H1 (cell line): ENCODE measurements at regions not wholly inside any gene's neighbourhood (a gene's known extent, or its start where the extent isn't known, plus 50 kb on each side); places are given as distances from the start of the nearest gene placed in this dataset.

Experiments used
- GABPA ChIP-seq: IDR thresholded peaks from 2 replicates; pipeline ENCODE4 v1.6.1; 2011; ENCODE audit warnings: mild to moderate bottlenecking, low read length, moderate library complexity, borderline replicate concordance; ENCODE audit not compliant: insufficient read depth
- TF ChIP-seq, protein P1 (sequence below), 3 experiments: IDR thresholded peaks; 1 replicate in 2 of 3; 2 replicates in 1 of 3; pipeline versions ENCODE4 v1.5.1 to v1.6.1; 2011; ENCODE audit warnings: low read length in 3 of 3, mild to moderate bottlenecking in 3 of 3, inconsistent platforms in 2 of 3, low read depth in 1 of 3, moderate library complexity in 1 of 3; ENCODE audit not compliant: insufficient read depth in 1 of 3; ENCODE audit errors: control extremely low read depth in 1 of 3

GRCh38 chr9:118177241-118177640, 473.0 kb downstream of the TLR4 start (continued):
- TF ChIP-seq, protein P1, sequence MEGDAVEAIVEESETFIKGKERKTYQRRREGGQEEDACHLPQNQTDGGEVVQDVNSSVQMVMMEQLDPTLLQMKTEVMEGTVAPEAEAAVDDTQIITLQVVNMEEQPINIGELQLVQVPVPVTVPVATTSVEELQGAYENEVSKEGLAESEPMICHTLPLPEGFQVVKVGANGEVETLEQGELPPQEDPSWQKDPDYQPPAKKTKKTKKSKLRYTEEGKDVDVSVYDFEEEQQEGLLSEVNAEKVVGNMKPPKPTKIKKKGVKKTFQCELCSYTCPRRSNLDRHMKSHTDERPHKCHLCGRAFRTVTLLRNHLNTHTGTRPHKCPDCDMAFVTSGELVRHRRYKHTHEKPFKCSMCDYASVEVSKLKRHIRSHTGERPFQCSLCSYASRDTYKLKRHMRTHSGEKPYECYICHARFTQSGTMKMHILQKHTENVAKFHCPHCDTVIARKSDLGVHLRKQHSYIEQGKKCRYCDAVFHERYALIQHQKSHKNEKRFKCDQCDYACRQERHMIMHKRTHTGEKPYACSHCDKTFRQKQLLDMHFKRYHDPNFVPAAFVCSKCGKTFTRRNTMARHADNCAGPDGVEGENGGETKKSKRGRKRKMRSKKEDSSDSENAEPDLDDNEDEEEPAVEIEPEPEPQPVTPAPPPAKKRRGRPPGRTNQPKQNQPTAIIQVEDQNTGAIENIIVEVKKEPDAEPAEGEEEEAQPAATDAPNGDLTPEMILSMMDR (IDR thresholded peaks at IDR 0.05; ENCODE audit: control extremely low read depth in 1 of 3, insufficient read depth in 1 of 3, low read depth in 1 of 3, low read length in 3 of 3): no peak
- TF ChIP-seq GABPA: no peak
